Fibroblast of lung (primary cell): ENCODE measurements at regions not wholly inside any gene's neighbourhood (a gene's known extent, or its start where the extent isn't known, plus 50 kb on each side); places are given as distances from the start of the nearest gene placed in this dataset.

Experiments
- DNase-seq, 2 donors: peaks; one replicate each; pipeline versions ENCODE4 v3.0.0 to v3.0.0-alpha.2; 2010; ENCODE audit warnings: low read depth in 2 of 2
- H2AFZ ChIP-seq: 2 replicates; pipeline ENCODE4 v1.5.1; 2012; ENCODE audit warnings: low read length, control low read depth, inconsistent platforms
- H3K27ac ChIP-seq: 2 replicates; pipeline ENCODE4 v1.5.1; 2011; ENCODE audit warnings: low read length, control low read depth; ENCODE audit not compliant: insufficient read depth
- H3K27me3 ChIP-seq: 2 replicates; pipeline ENCODE4 v1.5.1; 2011; ENCODE audit warnings: mild to moderate bottlenecking, low read length; ENCODE audit not compliant: control insufficient read depth, insufficient read depth
- H3K36me3 ChIP-seq: 2 replicates; pipeline ENCODE4 v1.5.1; 2011; ENCODE audit warnings: low read length; ENCODE audit not compliant: control insufficient read depth, insufficient read depth
- H3K4me1 ChIP-seq: 2 replicates; pipeline ENCODE4 v1.5.1; 2011; ENCODE audit warnings: low read length; ENCODE audit not compliant: control insufficient read depth, insufficient read depth; ENCODE audit errors: extremely low read depth
- H3K4me2 ChIP-seq: 2 replicates; pipeline ENCODE4 v1.5.1; 2011; ENCODE audit warnings: low read length, control low read depth; ENCODE audit not compliant: insufficient read depth; ENCODE audit errors: extremely low read depth
- H3K4me3 ChIP-seq, 4 experiments: fragments of 200-600 bp in 1 of 4; sonication (generic) in 1 of 4; replicated peaks in 1 of 4; 2 replicates each; pipeline ENCODE4 v1.5.1; 2011 to 2016; ENCODE audit warnings: low read length in 4 of 4, low read depth in 3 of 4, mild to moderate bottlenecking in 3 of 4, control low read depth in 2 of 4, inconsistent platforms in 1 of 4, mixed read lengths in 1 of 4; ENCODE audit not compliant: insufficient read depth in 1 of 4; ENCODE audit errors: control extremely low read depth in 1 of 4
- H3K79me2 ChIP-seq: 2 replicates; pipeline ENCODE4 v1.5.1; 2012; ENCODE audit warnings: mild to moderate bottlenecking, low read length, inconsistent platforms; ENCODE audit not compliant: control insufficient read depth, insufficient read depth
- H3K9ac ChIP-seq: 2 replicates; pipeline ENCODE4 v1.5.1; 2011; ENCODE audit warnings: mild to moderate bottlenecking, low read length, control low read depth; ENCODE audit not compliant: insufficient read depth
- H3K9me3 ChIP-seq: 2 replicates; pipeline ENCODE4 v1.5.1; 2012; ENCODE audit warnings: low read depth, low read length; ENCODE audit not compliant: control insufficient read depth, insufficient read depth
- H4K20me1 ChIP-seq: 2 replicates; pipeline ENCODE4 v1.5.1; 2011; ENCODE audit warnings: low read length; ENCODE audit not compliant: control insufficient read depth, insufficient read depth; ENCODE audit errors: extremely low read depth
- CTCF ChIP-seq, 2 donors: IDR thresholded peaks in 1 of 2; conservative IDR thresholded peaks in 1 of 2; 1 replicate in 1 of 2; 2 replicates in 1 of 2; pipeline ENCODE4 v1.5.1; 2011 to 2012; ENCODE audit warnings: low read length in 2 of 2, control low read depth in 1 of 2, inconsistent platforms in 1 of 2, low read depth in 1 of 2, mild to moderate bottlenecking in 1 of 2
- EZH2 ChIP-seq: IDR thresholded peaks from 2 replicates; pipeline ENCODE4 v1.5.1; 2012; ENCODE audit warnings: low read length, control low read depth, mild to moderate bottlenecking; ENCODE audit errors: missing control alignments

- Histone ChIP-seq H4K20me1 (no peaks in the 10 kb centered on the region), H3K4me3 (no peak overlapping the region), H3K27me3 (no peaks in the 10 kb centered on the region), H3K4me2 (no peak overlapping the region), H3K9ac (no peak overlapping the region), H3K27ac (no peak overlapping the region), H3K9me3 (no peaks in the 10 kb centered on the region), H3K4me1 (no peaks in the 10 kb centered on the region), H2AFZ (no peak overlapping the region), H3K36me3 (no peaks in the 10 kb centered on the region), H3K79me2 (no peaks in the 10 kb centered on the region)
- DNase-seq, result no peak
- TF ChIP-seq CTCF (conservative IDR thresholded peaks at IDR 0.05 in 1 of 2, IDR thresholded peaks at IDR 0.05 in 1 of 2; ENCODE audit: low read depth in 1 of 2, low read length in 2 of 2) (no peak), EZH2 (no peak)
Measured at GRCh38 chr12:77421152-77421551, 355.8 kb upstream of the E2F7 start.

- Histone ChIP-seq H3K27me3 (no peaks in the 10 kb centered on the region), H3K9me3 (no peaks in the 10 kb centered on the region), H3K27ac (no peak overlapping the region), H3K4me1 (no peaks in the 10 kb centered on the region), H3K36me3 (no peaks in the 10 kb centered on the region), H2AFZ (no peak overlapping the region), H3K9ac (no peak overlapping the region), H3K79me2 (no peaks in the 10 kb centered on the region), H4K20me1 (no peaks in the 10 kb centered on the region), H3K4me2 (no peak overlapping the region), H3K4me3 (no peak overlapping the region)
- no peak for TF ChIP-seq EZH2
- no peak for DNase-seq
Measured at GRCh38 chr12:77409551-77409950, 344.2 kb upstream of the E2F7 start.

- no peak overlapping the region for H2AFZ ChIP-seq
- no peaks in the 10 kb centered on the region for H3K9me3 ChIP-seq
- no peaks in the 10 kb centered on the region for H3K36me3 ChIP-seq
- peak in 1 of 2 donors; percentile 21 for DNase-seq
- no peak overlapping the region for H3K4me2 ChIP-seq
- no peaks in the 10 kb centered on the region for H4K20me1 ChIP-seq
- no peaks in the 10 kb centered on the region for H3K27me3 ChIP-seq
- no peaks in the 10 kb centered on the region for H3K4me1 ChIP-seq
- no peak overlapping the region for H3K9ac ChIP-seq
- TF ChIP-seq CTCF (conservative IDR thresholded peaks at IDR 0.05 in 1 of 2, IDR thresholded peaks at IDR 0.05 in 1 of 2; ENCODE audit: low read depth in 1 of 2, low read length in 2 of 2), result no peak
- no peak for TF ChIP-seq EZH2
- H3K79me2 ChIP-seq, result no peaks in the 10 kb centered on the region
- H3K4me3 ChIP-seq, result no peak overlapping the region
- no peak overlapping the region for H3K27ac ChIP-seq
Measured at GRCh38 chr12:77407931-77408330, 342.6 kb upstream of the E2F7 start.
